NB4 (cell line): ENCODE measurements at regions not wholly inside any gene's neighbourhood (a gene's known extent, or its start where the extent isn't known, plus 50 kb on each side); places are given as distances from the start of the nearest gene placed in this dataset.

Experiments
- CTCF ChIP-seq: IDR thresholded peaks from one replicate; pipeline ENCODE4 v1.5.1; 2012; ENCODE audit warnings: low read depth, low read length
- MAX ChIP-seq: IDR thresholded peaks from 2 replicates; pipeline ENCODE4 v1.6.1; 2011; ENCODE audit warnings: low read depth, low read length
- MYC ChIP-seq: IDR thresholded peaks from 2 replicates; pipeline ENCODE4 v1.6.1; 2011; ENCODE audit warnings: low read depth, low read length
- POLR2A ChIP-seq: IDR thresholded peaks from 2 replicates; pipeline ENCODE4 v1.6.1; 2011; ENCODE audit warnings: mild to moderate bottlenecking; ENCODE audit not compliant: insufficient read length; ENCODE audit errors: extremely low read depth

GRCh38 chr3:153089620-153090019 lies 72.4 kb upstream of the RAP2B start:
- no peak for TF ChIP-seq CTCF
- no peak for TF ChIP-seq POLR2A
- no peak for TF ChIP-seq MAX
- TF ChIP-seq MYC = no peak
